GM19099 (cell line): ENCODE measurements at regions not wholly inside any gene's neighbourhood (a gene's known extent, or its start where the extent isn't known, plus 50 kb on each side); places are given as distances from the start of the nearest gene placed in this dataset.

Experiments
- POLR2A ChIP-seq: IDR thresholded peaks from 3 replicates; pipeline ENCODE4 v1.6.1; 2011; ENCODE audit warnings: low read depth; ENCODE audit not compliant: insufficient read length; ENCODE audit errors: extremely low read depth

GRCh38 chr4:14265651-14266050 is 638.1 kb upstream of the BOD1L1 start:
- TF ChIP-seq POLR2A = no peak

GRCh38 chr4:14267373-14268060 is 640.0 kb upstream of the BOD1L1 start:
- TF ChIP-seq POLR2A = no peak

GRCh38 chr4:14269824-14270223 is 642.3 kb upstream of the BOD1L1 start:
- no peak for TF ChIP-seq POLR2A

GRCh38 chr4:14272206-14272605 is 644.7 kb upstream of the BOD1L1 start:
- TF ChIP-seq POLR2A = no peak

- no peak for TF ChIP-seq POLR2A
Observed at GRCh38 chr4:14277505-14277904, 650.0 kb upstream of the BOD1L1 start.

- no peak for TF ChIP-seq POLR2A
Observed at GRCh38 chr4:14280567-14280966, 653.0 kb upstream of the BOD1L1 start.

- TF ChIP-seq POLR2A = no peak
Observed at GRCh38 chr4:14284578-14284977, 657.1 kb upstream of the BOD1L1 start.

GRCh38 chr4:14289708-14290107 is 662.2 kb upstream of the BOD1L1 start:
- TF ChIP-seq POLR2A = no peak

- no peak for TF ChIP-seq POLR2A
Observed at GRCh38 chr4:14293582-14293981, 666.1 kb upstream of the BOD1L1 start.

- TF ChIP-seq POLR2A = no peak
Observed at GRCh38 chr4:14294611-14295010, 667.1 kb upstream of the BOD1L1 start.

- no peak for TF ChIP-seq POLR2A
Observed at GRCh38 chr4:14299166-14299565, 671.6 kb upstream of the BOD1L1 start.

GRCh38 chr4:14302021-14302420 is 674.5 kb upstream of the BOD1L1 start:
- TF ChIP-seq POLR2A = no peak

- no peak for TF ChIP-seq POLR2A
Observed at GRCh38 chr4:14303856-14304255, 676.3 kb upstream of the BOD1L1 start.

GRCh38 chr4:14308229-14308651 is 680.7 kb upstream of the BOD1L1 start:
- no peak for TF ChIP-seq POLR2A

- no peak for TF ChIP-seq POLR2A
Observed at GRCh38 chr4:14309431-14309830, 681.9 kb upstream of the BOD1L1 start.

- TF ChIP-seq POLR2A = no peak
Observed at GRCh38 chr4:14313757-14314156, 686.2 kb upstream of the BOD1L1 start.

GRCh38 chr4:14315129-14315528 is 687.2 kb upstream of the CPEB2 start:
- no peak for TF ChIP-seq POLR2A

GRCh38 chr4:14317351-14317750 is 684.9 kb upstream of the CPEB2 start:
- TF ChIP-seq POLR2A = no peak

GRCh38 chr4:14318671-14319070 is 683.6 kb upstream of the CPEB2 start:
- no peak for TF ChIP-seq POLR2A
